Epithelial cell of esophagus (primary cell): ENCODE measurements at regions not wholly inside any gene's neighbourhood (a gene's known extent, or its start where the extent isn't known, plus 50 kb on each side); places are given as distances from the start of the nearest gene placed in this dataset.

ENCODE experiments used
- DNase-seq: peaks from one replicate; pipeline ENCODE4 v3.0.0; 2010; ENCODE audit warnings: low read depth
- H3K4me3 ChIP-seq: 2 replicates; pipeline ENCODE4 v1.5.1; 2011; ENCODE audit warnings: mild to moderate bottlenecking, low read length, control low read depth
- CTCF ChIP-seq: IDR thresholded peaks from 2 replicates; pipeline ENCODE4 v1.5.1; 2011; ENCODE audit warnings: low read depth, mild to moderate bottlenecking, low read length, control low read depth, inconsistent platforms; ENCODE audit not compliant: insufficient read depth; ENCODE audit errors: missing control alignments

- H3K4me3 ChIP-seq, result no peak overlapping the region
- no peak for DNase-seq
- TF ChIP-seq CTCF, result no peak
Observed at GRCh38 chr10:8990280-8990987, 935.9 kb downstream of the GATA3 start.

- no peak for TF ChIP-seq CTCF
- no peak overlapping the region for H3K4me3 ChIP-seq
- DNase-seq, result no peak
Observed at GRCh38 chr10:8992009-8992408, 937.5 kb downstream of the GATA3 start.

- DNase-seq, result no peak
- no peak for TF ChIP-seq CTCF
- no peak overlapping the region for H3K4me3 ChIP-seq
Observed at GRCh38 chr10:8993864-8994263, 939.4 kb downstream of the GATA3 start.

GRCh38 chr10:8998751-8999150 is 944.3 kb downstream of the GATA3 start:
- no peak for DNase-seq
- TF ChIP-seq CTCF, result no peak
- no peak overlapping the region for H3K4me3 ChIP-seq

- no peak for DNase-seq
- no peak for TF ChIP-seq CTCF
- no peak overlapping the region for H3K4me3 ChIP-seq
Observed at GRCh38 chr10:9003122-9003521, 948.6 kb downstream of the GATA3 start.

- H3K4me3 ChIP-seq, result no peak overlapping the region
- no peak for TF ChIP-seq CTCF
- no peak for DNase-seq
Observed at GRCh38 chr10:9004736-9005135, 950.2 kb downstream of the GATA3 start.

- no peak overlapping the region for H3K4me3 ChIP-seq
- DNase-seq, result peak; percentile 70
- TF ChIP-seq CTCF, result no peak
Observed at GRCh38 chr10:9009505-9009904, 955.0 kb downstream of the GATA3 start.
